HG02870 (cell line): ENCODE measurements at regions not wholly inside any gene's neighbourhood (a gene's known extent, or its start where the extent isn't known, plus 50 kb on each side); places are given as distances from the start of the nearest gene placed in this dataset.
"Not testable (repeated sequence)": the region's sequence is repeated elsewhere in the genome, so short reads cannot be mapped to it uniquely, and the experiment has no call there.

Experiments
- ATAC-seq: cut with Tn5 transposase; IDR thresholded peaks from one replicate; pipeline ENCODE4 v1.9.1; 2021; ENCODE audit warnings: mild to moderate bottlenecking, moderate library complexity; ENCODE audit not compliant: unreplicated experiment

- ATAC-seq: no peak
Measured at GRCh38 chr15:62404194-62404985, 239.3 kb upstream of the C2CD4B start.

DNA sequence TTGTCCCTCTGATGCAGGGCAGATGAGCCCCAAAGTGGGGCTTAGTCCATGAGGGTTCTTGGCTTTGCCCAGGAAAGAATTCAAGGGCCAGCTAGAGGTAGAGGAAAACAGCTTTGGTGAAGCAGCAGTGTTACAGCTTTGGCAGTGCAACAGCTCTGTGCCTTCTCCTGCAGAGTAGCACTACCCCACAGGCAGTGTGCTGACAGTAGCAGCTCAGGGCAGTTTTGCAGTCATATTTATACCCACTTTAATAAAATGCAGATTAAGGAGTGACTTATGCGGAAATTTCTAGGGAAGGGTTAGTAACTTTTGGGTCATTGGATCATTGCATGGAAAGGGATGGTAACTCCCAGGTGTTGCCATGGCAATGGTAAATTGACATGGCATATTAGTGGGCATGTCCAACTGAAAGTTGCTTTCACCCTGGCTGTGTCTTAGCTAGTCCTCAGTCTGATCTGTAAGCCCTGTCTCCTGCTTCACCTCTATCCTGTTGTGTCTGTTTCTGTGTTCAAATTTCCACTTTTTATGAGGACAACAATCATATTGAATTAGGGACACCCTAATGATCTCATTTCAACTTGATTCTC lies 241.3 kb upstream of the C2CD4B start:
- no peak for ATAC-seq

DNA sequence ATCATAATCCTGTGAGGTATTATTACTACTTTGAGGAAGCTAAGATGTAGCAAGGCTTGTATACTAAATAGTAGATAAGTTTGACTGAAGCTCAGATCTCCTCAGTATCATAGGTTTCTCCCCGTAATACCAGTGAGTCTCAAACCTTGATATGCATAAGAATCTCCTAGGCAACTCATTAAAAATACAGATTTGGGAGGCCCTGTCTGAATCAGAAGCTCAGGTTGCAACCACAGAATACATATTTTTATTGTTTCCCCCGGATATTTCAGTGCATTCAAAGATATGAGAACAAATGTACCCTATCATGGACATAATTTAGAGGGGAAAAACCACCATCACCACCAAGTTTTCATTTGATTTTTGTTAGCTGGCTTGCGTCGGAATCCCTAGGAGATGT lies 242.1 kb upstream of the C2CD4B start:
- no peak for ATAC-seq

GRCh38 chr15:62407962-62408361 lies 242.9 kb upstream of the C2CD4B start:
- no peak for ATAC-seq

DNA sequence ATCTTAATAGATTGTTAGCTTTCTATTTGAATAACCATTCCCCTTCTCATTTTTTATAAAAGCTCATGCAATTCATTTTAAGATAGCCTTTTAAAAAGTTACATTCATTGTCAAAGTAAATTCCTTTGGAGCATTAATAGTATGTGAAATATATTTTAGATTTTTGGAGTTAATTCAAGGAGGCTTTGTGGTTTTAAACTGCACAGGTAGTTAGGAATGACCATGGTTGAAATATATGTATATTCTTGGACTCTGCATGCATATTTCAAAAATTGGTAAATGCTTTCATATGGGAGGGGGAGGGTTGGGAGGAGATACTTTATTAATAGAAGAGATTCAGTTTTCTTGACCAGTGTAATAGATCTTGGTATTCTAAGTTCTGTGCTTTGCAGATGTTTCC lies 244.4 kb upstream of the C2CD4B start:
- ATAC-seq: no peak

DNA sequence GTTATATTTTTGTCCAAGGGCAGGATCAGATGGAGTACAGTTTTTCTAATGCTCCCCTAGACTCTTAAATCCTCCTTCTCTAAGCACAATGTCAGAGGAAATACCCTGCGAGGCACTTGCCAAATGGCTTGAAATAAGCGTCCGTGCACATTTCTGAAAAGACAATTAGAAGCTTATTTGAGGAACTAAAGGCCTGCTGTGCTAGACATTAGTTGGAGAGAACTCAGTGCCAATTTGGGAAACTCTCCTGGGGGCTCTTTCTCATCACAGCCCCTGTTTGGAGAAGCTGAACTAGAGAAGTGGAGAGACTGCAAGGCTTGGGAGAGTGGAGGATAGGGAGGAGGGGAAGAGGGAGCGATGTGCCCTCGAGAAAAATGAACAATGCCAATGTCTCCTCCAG lies 247.6 kb upstream of the C2CD4B start:
- ATAC-seq: no peak

DNA sequence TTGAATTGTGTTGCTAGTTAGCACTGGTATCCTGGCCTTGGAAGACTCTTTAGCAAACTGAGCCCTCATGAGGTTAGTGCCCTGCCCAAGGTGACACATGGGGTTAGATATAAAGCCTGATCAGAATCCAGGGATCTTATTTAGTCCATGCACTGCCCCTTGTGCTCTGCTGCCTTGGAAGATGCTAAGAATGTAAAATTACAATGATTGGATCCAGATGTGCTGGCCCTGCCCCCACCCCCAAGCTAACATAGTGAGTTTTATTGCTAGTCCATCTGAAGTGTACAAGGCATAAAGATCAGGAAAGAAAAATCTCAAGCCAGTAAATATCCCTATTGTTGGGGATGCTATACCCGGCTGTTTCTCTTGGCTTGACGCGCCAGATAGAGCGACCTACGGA lies 248.1 kb upstream of the C2CD4B start:
- no peak for ATAC-seq

DNA sequence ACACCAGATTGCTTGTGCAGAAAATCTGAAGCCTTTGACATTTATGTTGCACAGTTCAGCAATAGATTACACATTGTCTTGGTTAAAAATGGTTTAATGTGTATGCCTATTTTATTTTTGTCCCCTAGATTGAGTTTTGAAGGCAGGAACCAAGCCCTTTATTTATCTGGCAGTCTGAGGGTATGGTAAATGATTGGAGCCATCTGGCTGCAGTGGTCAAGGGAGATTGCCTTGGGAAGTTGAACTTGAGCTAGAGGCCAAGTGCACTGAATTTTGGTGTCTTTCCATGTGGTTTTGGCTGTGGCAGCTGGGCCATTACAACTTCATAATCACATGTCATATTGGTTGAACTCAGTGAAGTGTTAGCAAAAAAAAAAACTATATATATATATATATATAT lies 248.7 kb upstream of the C2CD4B start:
- no peak for ATAC-seq

DNA sequence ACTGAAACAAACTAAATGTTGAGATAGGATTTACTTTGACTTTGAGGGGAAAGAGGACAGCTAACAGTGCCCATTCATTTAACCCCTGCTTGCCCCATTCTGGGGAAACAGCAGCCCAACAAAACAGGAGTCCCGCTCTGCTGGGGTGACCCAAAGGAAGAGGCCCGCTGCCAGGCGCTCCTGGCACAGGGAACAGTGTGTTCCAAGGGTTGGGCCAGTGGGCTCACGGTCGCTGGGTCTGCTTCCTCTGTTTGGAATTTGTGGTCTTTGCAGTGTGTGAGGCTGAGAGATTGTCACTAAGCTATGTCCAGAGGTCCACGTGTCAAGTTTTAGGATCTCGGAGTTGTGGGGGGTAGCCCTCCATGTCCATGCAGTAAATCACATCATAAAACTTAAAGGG lies 250.4 kb upstream of the C2CD4B start:
- ATAC-seq: no peak

- ATAC-seq: no peak
Measured at GRCh38 chr15:62416526-62416925, 251.4 kb upstream of the C2CD4B start.

GRCh38 chr15:62417439-62417838 lies 252.4 kb upstream of the C2CD4B start:
- ATAC-seq: no peak

DNA sequence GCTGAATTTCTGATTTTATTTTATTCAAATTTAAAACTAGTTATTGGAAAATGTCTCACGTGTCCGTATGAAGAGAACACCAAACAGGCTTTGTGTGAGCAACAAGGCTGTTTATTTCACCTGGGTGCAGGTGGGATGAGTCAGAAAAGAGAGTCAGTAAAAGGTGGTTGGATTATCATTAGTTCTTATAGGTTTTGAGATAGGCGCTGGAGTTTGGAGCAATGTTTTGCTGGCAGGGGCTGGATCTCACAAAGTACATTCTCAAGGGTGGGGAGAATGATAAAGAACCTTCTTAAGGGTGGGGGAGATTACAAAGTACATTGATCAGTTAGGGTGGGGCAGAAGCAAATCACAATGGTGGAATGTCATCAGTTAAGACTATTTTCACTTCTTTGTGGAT lies 253.4 kb upstream of the C2CD4B start:
- not testable (repeated sequence) for ATAC-seq

- ATAC-seq: no peak
Measured at GRCh38 chr15:62419192-62419591, 254.1 kb upstream of the C2CD4B start.

- not testable (repeated sequence) for ATAC-seq
Measured at GRCh38 chr15:62420371-62420770, 255.3 kb upstream of the C2CD4B start.

GRCh38 chr15:62421289-62421688 lies 256.2 kb upstream of the C2CD4B start:
- ATAC-seq: no peak

DNA sequence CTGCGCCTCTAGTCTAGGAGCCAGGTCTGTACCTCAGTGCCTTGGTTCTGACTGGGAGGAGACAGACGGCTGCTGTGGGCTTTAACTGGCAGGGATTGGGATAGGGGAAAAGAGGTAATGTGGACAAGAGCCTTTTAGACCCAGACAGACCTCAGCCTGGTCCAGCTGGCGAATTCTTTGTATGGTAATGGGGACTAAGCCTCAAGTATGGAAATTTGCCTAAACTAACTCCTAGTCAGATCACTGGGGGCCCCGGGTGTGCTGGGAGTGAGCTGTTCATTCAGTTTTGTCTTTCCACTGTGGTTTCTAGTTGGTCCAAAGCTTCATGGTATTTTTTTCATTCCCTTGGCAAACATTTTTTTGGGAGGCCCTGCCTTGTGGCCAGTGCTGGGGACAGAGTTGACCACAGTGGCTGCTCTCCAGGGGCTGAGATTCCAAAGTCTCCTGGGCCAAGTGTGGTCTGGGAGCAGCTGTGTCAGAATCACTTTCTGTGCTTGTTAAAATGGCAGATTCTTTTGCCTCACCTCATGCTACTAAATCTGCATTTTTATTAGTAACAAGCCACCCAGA lies 261.4 kb upstream of the C2CD4B start:
- no peak for ATAC-seq

DNA sequence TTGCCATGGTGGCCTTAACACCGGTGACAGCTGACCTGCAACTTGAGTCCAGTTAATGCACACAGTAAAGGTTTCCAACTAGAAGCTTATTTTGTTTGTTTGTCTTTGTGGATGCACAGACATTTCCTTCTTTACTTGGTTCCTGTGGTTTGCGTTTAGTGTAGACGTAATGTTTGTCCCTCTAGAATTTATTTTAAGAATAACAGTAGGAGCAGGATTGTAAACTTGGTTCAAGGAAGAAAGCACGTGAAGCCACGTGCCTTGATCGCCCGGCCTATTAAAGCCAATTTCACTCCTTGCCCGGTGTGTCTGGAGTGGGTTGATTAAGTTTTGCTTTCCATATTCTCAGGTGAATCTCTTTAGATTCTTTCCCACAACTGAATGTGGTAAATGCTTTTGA lies 263.2 kb upstream of the C2CD4B start:
- no peak for ATAC-seq

DNA sequence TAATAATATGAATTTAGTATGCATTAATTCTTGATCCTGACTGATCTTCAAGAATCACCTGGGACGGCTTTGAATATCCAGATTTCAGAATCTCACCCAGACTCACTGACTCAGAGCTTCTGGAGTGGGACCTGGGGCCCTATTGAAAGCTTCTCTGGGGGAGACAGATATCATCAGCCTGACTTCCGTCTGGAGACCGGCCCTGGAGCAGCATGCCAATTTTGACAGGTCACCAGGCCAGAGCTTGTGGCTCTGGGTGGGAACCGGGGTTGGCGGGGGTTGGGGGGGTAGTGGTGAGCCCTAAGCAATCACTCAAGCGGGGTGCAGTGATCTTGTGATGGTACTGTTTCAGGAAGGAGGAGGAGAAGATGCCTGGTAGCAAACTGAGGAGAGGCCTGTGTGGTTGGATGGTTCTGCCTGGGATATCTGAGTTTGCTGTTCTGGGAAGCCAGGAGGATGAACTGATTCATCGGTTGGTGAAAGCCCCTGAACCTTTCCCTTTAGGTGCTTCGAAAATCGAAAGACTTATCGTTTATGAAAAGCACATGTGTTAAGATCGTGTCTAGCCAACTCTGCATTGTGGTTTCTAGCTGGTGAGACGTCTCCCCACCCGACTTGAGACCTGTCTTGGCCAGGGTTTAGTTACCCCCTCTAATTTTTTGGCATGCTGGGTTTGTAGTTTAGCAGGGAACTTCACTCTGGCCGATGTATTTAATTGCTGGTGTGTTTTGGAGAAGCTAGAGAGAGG lies 263.9 kb upstream of the C2CD4B start:
- no peak for ATAC-seq

DNA sequence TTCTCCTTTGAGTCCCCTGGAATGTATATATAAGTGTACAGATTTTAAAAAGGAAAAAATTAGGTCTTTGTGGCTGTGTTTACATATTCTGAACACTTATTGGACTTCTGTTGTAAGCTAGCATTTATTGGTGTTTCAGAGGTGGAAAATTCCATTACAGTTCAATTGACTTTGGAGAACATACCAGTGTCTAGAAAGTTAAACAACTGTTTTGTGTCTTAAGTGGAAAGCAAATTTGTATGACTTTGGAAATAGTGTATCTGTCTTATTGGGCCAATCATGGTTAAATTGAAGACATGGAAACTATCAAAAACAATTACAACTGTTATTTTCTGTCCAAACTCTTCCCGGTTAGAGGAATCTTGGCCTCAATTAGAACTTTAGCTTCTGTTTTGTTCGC lies 265.0 kb upstream of the C2CD4B start:
- ATAC-seq: no peak

DNA sequence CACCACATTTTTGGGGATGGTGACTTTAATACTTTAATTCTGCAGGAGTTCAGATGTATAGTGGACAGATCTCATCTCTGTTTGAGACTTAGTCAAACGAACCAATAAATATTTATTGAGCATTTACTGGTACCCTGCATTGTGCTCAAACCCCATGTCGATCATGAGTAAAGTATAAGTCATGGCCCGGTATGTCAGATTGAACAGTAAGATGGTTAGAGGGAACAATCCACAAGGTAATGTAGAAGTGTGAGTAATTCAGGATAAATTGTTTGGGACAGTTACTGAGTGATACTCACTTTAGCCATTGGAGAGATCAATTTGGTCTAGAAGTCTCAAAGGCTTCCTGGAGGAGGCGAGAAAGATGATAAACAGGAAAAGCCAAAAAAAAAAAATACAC lies 265.5 kb upstream of the C2CD4B start:
- no peak for ATAC-seq

GRCh38 chr15:62431008-62431797 lies 266.1 kb upstream of the C2CD4B start:
- ATAC-seq: no peak
